ENCODE measurements at regions not wholly inside any gene's neighbourhood (a gene's known extent, or its start where the extent isn't known, plus 50 kb on each side); places are given as distances from the start of the nearest gene placed in this dataset.

DNA sequence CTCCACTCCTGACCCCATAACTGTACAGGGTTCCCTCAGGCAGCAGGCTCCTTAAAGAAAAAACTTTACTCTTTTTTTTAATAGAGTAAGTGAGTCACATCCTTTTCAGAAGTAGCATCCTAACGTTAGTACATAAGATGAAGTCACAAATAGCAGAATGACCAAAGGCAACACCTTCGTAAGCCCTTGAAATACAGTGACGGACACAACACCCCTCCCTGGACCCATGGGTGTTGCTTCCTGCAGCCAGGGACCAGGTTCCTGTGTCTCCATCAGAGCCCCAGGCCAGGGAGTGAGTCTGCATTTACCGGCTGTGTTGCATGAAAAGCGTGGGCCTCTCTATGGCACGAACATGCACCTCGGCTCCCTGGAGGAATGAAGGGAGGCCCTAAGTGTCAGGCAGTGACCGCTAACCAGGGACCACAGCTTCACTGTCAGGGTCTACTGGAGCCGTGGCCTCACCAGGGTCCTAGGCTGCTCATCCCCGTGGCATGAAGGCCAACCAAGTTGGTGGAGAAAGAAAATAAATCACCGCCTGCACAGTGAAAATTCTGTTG is 340.0 kb upstream of the SFSWAP start:
- Histone ChIP-seq H3K4me3 (ENCODE audit: low read depth in 1 of 3, low read length in 3 of 3) (no peak overlapping the region), H3K36me3 (ENCODE audit: control insufficient read depth in 3 of 3, insufficient read depth in 2 of 3, low read depth in 1 of 3, low read length in 3 of 3) (no peaks in the 10 kb centered on the region), H3K27me3 (ENCODE audit: control insufficient read depth in 3 of 3, insufficient read depth in 3 of 3, low read length in 3 of 3) (no peaks in the 10 kb centered on the region), H3K4me1 (ENCODE audit: control insufficient read depth in 3 of 3, insufficient read depth in 2 of 3, low read depth in 1 of 3, low read length in 2 of 3) (no peaks in the 10 kb centered on the region), H3K27ac (ENCODE audit: low read depth in 1 of 3, low read length in 2 of 3) (no peak overlapping the region), H3K9me3 (ENCODE audit: control insufficient read depth in 2 of 2, insufficient read depth in 1 of 2, low read depth in 1 of 2, low read length in 1 of 2) (no peaks in the 10 kb centered on the region)
- 79 to 90% (median 90%) methylated on average over 11 of the region's 11 CpGs for WGBS, 3 donors
- DNase-seq (no peak), FAIRE-seq (no peak)

DNA sequence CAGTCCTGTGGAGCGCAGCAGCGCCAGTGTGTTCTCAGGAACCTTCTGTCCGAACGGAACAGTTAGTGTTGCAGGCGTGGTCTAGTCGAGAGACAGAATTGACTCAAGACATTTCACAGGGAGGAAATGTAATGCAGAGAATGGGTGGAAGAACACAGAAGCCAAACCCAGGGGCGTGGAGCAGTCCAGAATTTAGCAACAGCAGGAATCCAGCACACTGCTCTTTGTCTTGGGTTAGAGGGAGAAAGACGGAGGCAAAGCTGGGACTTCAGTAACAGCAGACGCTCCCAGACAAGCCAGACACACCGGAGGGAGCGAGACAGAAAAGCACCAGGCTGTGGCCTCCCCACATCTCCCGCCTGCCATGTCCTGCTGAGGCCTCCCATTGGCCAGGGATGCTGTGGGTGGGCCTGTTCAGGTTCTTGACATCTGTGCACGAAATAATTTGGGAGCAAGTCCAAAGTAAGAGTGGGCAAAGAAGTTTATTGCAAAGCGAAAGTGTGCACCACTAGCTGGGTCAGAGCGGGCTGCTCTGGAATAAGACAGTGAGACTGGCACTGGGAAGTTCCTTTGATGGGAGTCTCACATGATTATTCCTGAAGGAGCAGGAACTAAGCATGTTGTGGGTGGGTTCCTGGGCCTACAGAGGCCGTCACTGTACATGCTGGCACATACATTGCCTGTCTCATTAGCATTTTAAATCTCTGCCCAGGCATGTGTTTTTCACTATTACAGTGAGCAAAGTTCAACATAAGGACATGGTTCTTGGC is 339.3 kb upstream of the SFSWAP start:
- no peak for FAIRE-seq

DNA sequence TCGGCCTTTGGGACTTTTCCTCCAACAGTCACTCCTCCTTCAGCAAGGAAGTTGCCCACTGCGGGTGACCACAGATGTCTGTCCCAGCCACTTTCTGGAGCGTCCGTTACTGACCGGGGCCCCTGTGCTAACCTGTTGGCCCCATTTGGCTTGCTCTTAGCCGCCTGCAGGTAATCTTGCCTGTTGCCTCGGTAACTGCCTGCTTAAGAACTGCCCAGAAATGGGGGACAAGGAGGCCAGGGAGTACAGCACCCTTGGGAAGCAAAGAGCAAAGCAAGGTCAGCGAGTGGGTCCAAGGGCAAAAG is 338.8 kb upstream of the SFSWAP start:
- H3K4me1 ChIP-seq (ENCODE audit: control insufficient read depth in 3 of 3, insufficient read depth in 2 of 3, low read depth in 1 of 3, low read length in 2 of 3), result no peaks in the 10 kb centered on the region
- H3K27ac ChIP-seq (ENCODE audit: low read depth in 1 of 3, low read length in 2 of 3), result no peak overlapping the region
- FAIRE-seq, result no peak
- H3K9me3 ChIP-seq (ENCODE audit: control insufficient read depth in 2 of 2, insufficient read depth in 1 of 2, low read depth in 1 of 2, low read length in 1 of 2), result no peaks in the 10 kb centered on the region
- DNase-seq, result no peak
- no peaks in the 10 kb centered on the region for H3K36me3 ChIP-seq (ENCODE audit: control insufficient read depth in 3 of 3, insufficient read depth in 2 of 3, low read depth in 1 of 3, low read length in 3 of 3)
- no peaks in the 10 kb centered on the region for H3K27me3 ChIP-seq (ENCODE audit: control insufficient read depth in 3 of 3, insufficient read depth in 3 of 3, low read length in 3 of 3)
- WGBS, 3 donors, result 27 to 68% (median 42%) methylated on average over 8 of the region's 8 CpGs
- no peak overlapping the region for H3K4me3 ChIP-seq (ENCODE audit: low read depth in 1 of 3, low read length in 3 of 3)

More for the DNA sequence above, 339.3 kb upstream of the SFSWAP start:
- 48 to 70% (median 50%) methylated on average over 16 of the region's 16 CpGs for WGBS, 3 donors
- Histone ChIP-seq H3K4me3 (ENCODE audit: low read depth in 1 of 3, low read length in 3 of 3) (no peak overlapping the region), H3K27me3 (ENCODE audit: control insufficient read depth in 3 of 3, insufficient read depth in 3 of 3, low read length in 3 of 3) (no peaks in the 10 kb centered on the region), H3K9me3 (ENCODE audit: control insufficient read depth in 2 of 2, insufficient read depth in 1 of 2, low read depth in 1 of 2, low read length in 1 of 2) (no peaks in the 10 kb centered on the region), H3K4me1 (ENCODE audit: control insufficient read depth in 3 of 3, insufficient read depth in 2 of 3, low read depth in 1 of 3, low read length in 2 of 3) (no peaks in the 10 kb centered on the region), H3K36me3 (ENCODE audit: control insufficient read depth in 3 of 3, insufficient read depth in 2 of 3, low read depth in 1 of 3, low read length in 3 of 3) (no peaks in the 10 kb centered on the region), H3K27ac (ENCODE audit: low read depth in 1 of 3, low read length in 2 of 3) (no peak overlapping the region)
- peak; percentile 15 to 29 for DNase-seq

DNA sequence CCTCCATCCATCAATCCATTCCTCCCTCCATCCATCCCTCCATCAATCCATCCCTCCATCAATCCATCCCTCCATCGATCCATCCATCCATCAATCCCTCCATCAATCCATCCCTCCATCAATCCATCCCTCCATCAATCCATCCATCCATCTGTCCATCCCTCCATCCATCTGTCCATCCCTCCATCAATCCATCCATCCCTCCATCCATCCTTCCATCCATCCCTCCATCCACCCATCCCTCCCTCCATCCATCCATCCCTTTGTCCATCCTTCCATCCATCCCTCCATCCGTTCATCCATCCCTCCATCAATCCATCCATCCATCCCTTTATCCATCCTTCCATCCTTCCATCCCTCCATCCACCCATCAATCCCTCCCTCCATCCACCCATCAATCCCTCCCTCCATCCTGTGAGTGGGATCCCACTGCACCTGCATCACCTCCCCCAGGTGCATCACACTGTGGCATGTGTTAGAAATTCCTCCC is 338.1 kb upstream of the SFSWAP start:
- Histone ChIP-seq H3K27ac (ENCODE audit: low read depth in 1 of 3, low read length in 2 of 3) (no peak overlapping the region), H3K9me3 (ENCODE audit: control insufficient read depth in 2 of 2, insufficient read depth in 1 of 2, low read depth in 1 of 2, low read length in 1 of 2) (no peaks in the 10 kb centered on the region), H3K4me1 (ENCODE audit: control insufficient read depth in 3 of 3, insufficient read depth in 2 of 3, low read depth in 1 of 3, low read length in 2 of 3) (no peaks in the 10 kb centered on the region), H3K36me3 (ENCODE audit: control insufficient read depth in 3 of 3, insufficient read depth in 2 of 3, low read depth in 1 of 3, low read length in 3 of 3) (no peaks in the 10 kb centered on the region), H3K4me3 (ENCODE audit: low read depth in 1 of 3, low read length in 3 of 3) (no peak overlapping the region), H3K27me3 (ENCODE audit: control insufficient read depth in 3 of 3, insufficient read depth in 3 of 3, low read length in 3 of 3) (no peaks in the 10 kb centered on the region)
- WGBS, 3 donors, result 76 to 88% (median 85%) methylated on average over 2 of the region's 2 CpGs
- DNase-seq (no peak), FAIRE-seq (no peak)

DNA sequence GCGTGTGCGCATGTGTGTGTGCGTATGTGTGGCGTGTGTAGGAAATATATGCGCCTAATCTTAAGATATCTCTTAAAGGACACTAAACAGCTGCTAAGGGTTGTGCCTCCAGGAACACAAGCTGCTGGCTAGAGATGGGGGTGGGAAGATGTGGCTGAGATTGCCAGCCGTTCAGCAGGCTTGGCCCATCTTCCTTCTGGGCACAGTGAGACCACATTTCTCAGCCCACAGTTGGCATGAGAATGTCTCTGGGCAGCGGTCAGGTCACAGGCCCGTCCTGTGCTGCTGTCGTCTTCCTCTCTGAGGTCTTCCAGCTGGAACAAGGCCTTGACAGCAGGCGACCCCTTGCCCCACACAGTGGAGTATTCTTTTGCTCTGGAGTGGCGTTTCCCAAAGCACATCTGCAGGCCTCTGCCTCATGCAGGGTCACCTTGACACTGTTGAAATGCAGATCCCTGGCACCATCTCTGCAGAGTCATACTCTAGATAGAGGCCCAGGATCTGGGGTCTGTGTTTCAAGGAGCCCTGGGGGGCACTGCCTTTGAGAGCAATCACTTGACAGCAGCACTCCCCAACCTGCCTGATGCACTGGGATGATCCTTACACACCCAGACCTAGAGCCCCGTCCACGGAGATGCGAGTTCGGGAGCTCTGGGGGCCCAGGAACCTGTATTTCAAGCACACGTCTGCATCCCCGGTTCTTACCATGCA is 335.5 kb upstream of the SFSWAP start:
- DNase-seq, result no peak
- H3K27me3 ChIP-seq (ENCODE audit: control insufficient read depth in 3 of 3, insufficient read depth in 3 of 3, low read length in 3 of 3), result peaks cover 0 to 3% (median 0%) of the 10 kb centered on the region in 3 donors
- 76 to 92% (median 77%) methylated on average over 17 of the region's 17 CpGs for WGBS, 3 donors
- H3K36me3 ChIP-seq (ENCODE audit: control insufficient read depth in 3 of 3, insufficient read depth in 2 of 3, low read depth in 1 of 3, low read length in 3 of 3), result no peaks in the 10 kb centered on the region
- H3K27ac ChIP-seq (ENCODE audit: low read depth in 1 of 3, low read length in 2 of 3), result no peak overlapping the region
- H3K4me3 ChIP-seq (ENCODE audit: low read depth in 1 of 3, low read length in 3 of 3), result no peak overlapping the region
- H3K4me1 ChIP-seq (ENCODE audit: control insufficient read depth in 3 of 3, insufficient read depth in 2 of 3, low read depth in 1 of 3, low read length in 2 of 3), result no peaks in the 10 kb centered on the region
- FAIRE-seq, result no peak
- H3K9me3 ChIP-seq (ENCODE audit: control insufficient read depth in 2 of 2, insufficient read depth in 1 of 2, low read depth in 1 of 2, low read length in 1 of 2), result no peaks in the 10 kb centered on the region

DNA sequence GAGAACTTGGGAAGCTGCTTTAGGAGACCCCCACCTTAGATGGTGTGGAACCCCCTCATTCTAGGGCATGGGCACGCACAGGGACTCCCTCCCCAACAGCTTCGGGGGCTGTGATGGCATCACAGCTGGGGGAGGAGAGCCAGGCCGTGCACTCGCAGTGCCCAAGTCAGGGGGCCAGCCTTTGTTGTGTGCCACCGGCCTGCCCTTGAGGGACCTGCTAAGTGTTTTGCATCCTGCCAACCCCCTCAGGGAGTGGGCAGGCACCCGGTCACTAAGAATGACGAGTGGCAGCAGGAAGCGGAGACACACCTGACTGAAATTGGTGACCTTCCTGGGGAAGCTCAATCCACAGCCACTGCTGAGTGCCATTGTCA is 334.9 kb upstream of the SFSWAP start:
- no peaks in the 10 kb centered on the region for H3K36me3 ChIP-seq (ENCODE audit: control insufficient read depth in 3 of 3, insufficient read depth in 2 of 3, low read depth in 1 of 3, low read length in 3 of 3)
- H3K9me3 ChIP-seq (ENCODE audit: control insufficient read depth in 2 of 2, insufficient read depth in 1 of 2, low read depth in 1 of 2, low read length in 1 of 2), result no peaks in the 10 kb centered on the region
- 82 to 87% (median 85%) methylated on average over 8 of the region's 8 CpGs for whole genome bisulfite sequencing, 3 donors
- no peak overlapping the region for H3K27ac ChIP-seq (ENCODE audit: low read depth in 1 of 3, low read length in 2 of 3)
- no peak overlapping the region for H3K4me3 ChIP-seq (ENCODE audit: low read depth in 1 of 3, low read length in 3 of 3)
- peaks cover 0 to 3% (median 2%) of the 10 kb centered on the region in 3 donors for H3K27me3 ChIP-seq (ENCODE audit: control insufficient read depth in 3 of 3, insufficient read depth in 3 of 3, low read length in 3 of 3)
- FAIRE-seq (no peak), DNase-seq (no peak)
- H3K4me1 ChIP-seq (ENCODE audit: control insufficient read depth in 3 of 3, insufficient read depth in 2 of 3, low read depth in 1 of 3, low read length in 2 of 3), result no peaks in the 10 kb centered on the region

DNA sequence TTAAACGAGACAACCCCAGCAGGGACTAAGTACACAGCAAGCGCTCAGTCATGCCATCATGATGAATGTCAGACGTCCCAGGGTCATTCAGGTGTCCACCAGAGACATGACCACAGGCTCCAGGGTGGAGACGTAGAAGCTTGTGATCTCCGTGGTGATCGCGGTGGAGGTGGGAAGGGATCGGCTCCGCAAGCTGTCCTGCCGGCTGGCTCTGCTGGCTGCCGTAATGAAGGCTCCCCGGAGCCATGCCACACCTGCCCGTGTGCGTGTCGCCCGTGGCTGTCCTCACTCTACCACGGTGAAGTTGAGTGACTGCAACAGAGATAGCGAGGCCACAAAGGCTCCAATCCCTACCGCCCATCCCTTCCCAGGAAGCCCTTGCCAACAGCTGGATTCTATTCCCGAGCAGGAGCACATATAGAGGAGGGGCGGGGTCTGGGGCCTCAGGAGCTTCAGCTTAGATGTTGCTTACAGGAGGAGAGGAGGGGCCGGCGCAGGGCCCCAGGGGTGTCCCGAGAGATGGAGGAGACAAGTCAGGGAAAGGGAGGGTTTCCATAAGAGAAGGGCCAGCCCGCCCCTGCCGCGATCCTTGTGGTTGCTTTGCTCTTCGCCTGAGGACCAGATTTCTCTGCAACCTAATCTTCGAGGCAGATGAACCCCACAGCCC is 332.6 kb upstream of the SFSWAP start:
- FAIRE-seq (no peak), DNase-seq (no peak)
- Histone ChIP-seq H3K27ac (ENCODE audit: low read depth in 1 of 3, low read length in 2 of 3) (no peak overlapping the region), H3K27me3 (ENCODE audit: control insufficient read depth in 3 of 3, insufficient read depth in 3 of 3, low read length in 3 of 3) (peaks cover 0 to 4% (median 3%) of the 10 kb centered on the region in 3 donors), H3K9me3 (ENCODE audit: control insufficient read depth in 2 of 2, insufficient read depth in 1 of 2, low read depth in 1 of 2, low read length in 1 of 2) (no peaks in the 10 kb centered on the region), H3K4me3 (ENCODE audit: low read depth in 1 of 3, low read length in 3 of 3) (no peak overlapping the region), H3K36me3 (ENCODE audit: control insufficient read depth in 3 of 3, insufficient read depth in 2 of 3, low read depth in 1 of 3, low read length in 3 of 3) (no peaks in the 10 kb centered on the region), H3K4me1 (ENCODE audit: control insufficient read depth in 3 of 3, insufficient read depth in 2 of 3, low read depth in 1 of 3, low read length in 2 of 3) (no peaks in the 10 kb centered on the region)
- WGBS, 3 donors, result 82 to 86% (median 85%) methylated on average over 29 of the region's 29 CpGs

DNA sequence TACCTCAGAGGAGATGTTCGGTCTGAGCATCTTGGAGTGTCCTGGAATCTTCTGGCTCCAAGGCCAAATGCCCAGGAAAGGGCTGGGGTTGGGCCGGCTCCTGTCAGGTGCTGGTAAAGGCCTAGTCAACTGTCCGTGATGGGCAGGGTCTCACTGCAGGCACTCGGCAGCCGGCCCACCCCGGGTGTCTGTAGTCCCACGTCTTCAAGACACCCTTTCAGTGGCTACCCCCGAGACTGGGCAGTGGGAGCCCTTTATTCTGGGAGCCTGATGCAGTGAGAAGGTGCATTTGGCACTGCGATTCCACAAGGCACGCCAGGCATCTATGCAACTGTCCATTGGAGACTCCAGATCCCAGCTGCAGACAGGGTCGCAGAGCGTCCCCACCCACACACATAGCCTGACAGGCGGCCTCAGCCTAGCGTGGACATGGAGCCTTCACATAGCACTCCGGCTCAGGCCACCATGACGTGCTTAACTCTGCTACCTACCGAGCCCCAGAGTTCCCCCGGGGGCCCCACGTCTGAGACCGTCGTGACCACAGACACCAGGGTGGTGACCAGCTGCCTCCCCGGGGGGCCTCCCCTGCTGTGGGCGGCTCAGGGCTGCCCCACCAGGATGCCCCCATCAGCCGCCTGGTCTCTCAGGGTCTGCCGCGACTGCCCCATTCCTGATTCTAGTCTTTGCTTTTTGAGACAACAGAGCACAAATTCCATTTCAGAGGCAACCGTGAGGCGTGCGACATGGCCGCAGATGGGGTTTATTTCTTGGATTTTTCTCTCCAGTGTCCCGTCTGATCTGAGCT is 331.8 kb upstream of the SFSWAP start:
- Histone ChIP-seq H3K27ac (ENCODE audit: low read depth in 1 of 3, low read length in 2 of 3) (no peak overlapping the region), H3K36me3 (ENCODE audit: control insufficient read depth in 3 of 3, insufficient read depth in 2 of 3, low read depth in 1 of 3, low read length in 3 of 3) (no peaks in the 10 kb centered on the region), H3K4me3 (ENCODE audit: low read depth in 1 of 3, low read length in 3 of 3) (no peak overlapping the region), H3K4me1 (ENCODE audit: control insufficient read depth in 3 of 3, insufficient read depth in 2 of 3, low read depth in 1 of 3, low read length in 2 of 3) (no peaks in the 10 kb centered on the region), H3K27me3 (ENCODE audit: control insufficient read depth in 3 of 3, insufficient read depth in 3 of 3, low read length in 3 of 3) (peaks cover 0 to 4% (median 3%) of the 10 kb centered on the region in 3 donors), H3K9me3 (ENCODE audit: control insufficient read depth in 2 of 2, insufficient read depth in 1 of 2, low read depth in 1 of 2, low read length in 1 of 2) (no peaks in the 10 kb centered on the region)
- 83 to 86% (median 85%) methylated on average over 31 of the region's 31 CpGs for WGBS, 3 donors
- FAIRE-seq, result no peak
- no peak for DNase-seq
